NCI-H82 treated with DMSO at 0.1 percent for 48 hours (cell line): ENCODE measurements at regions not wholly inside any gene's neighbourhood (a gene's known extent, or its start where the extent isn't known, plus 50 kb on each side); places are given as distances from the start of the nearest gene placed in this dataset.

Experiments used
- DNase-seq: peaks from one replicate; lab custom pipeline; 2025; ENCODE audit not compliant: unreplicated experiment; lab: John Stamatoyannopoulos, UW

DNA sequence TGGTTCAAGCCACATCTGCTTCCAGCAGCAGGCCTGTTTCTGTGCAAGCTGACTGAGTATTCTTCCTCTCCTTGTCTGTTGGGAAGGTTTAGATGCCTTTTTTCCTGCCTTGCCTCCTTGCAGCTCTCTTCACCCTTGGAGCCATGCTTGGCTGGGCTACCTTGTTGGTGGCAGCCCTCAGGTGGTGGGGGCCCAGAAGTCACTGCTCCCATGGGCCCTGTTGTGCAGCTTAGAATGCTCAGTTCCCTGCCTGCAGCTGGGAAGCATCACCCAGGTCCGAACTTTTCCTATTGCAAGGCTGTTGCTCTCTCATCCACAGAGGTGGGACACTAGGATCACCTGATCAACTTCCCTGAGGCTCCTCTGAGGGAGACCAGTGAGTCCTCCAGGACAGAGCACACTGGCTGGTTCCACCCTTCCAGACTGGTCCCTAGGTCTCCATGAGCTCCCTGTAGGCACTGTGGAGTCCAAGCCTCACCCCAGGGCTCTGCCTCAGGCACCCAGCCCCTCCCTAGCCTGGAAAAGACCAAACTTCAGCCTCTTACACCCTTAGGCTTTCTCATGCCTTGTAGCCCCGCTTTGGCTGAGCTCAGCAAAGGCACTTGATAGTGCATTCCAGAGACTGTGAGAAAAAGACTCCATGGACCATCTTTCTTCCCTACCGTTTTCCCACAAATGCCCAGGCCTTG, 219.3 kb upstream of the SH3BP4 start:
- no peak for DNase-seq

- DNase-seq: no peak
Measured at GRCh38 chr2:234731236-234731635, 220.6 kb upstream of the SH3BP4 start.

- no peak for DNase-seq
Measured at GRCh38 chr2:234730066-234730640, 221.7 kb upstream of the SH3BP4 start.

DNA sequence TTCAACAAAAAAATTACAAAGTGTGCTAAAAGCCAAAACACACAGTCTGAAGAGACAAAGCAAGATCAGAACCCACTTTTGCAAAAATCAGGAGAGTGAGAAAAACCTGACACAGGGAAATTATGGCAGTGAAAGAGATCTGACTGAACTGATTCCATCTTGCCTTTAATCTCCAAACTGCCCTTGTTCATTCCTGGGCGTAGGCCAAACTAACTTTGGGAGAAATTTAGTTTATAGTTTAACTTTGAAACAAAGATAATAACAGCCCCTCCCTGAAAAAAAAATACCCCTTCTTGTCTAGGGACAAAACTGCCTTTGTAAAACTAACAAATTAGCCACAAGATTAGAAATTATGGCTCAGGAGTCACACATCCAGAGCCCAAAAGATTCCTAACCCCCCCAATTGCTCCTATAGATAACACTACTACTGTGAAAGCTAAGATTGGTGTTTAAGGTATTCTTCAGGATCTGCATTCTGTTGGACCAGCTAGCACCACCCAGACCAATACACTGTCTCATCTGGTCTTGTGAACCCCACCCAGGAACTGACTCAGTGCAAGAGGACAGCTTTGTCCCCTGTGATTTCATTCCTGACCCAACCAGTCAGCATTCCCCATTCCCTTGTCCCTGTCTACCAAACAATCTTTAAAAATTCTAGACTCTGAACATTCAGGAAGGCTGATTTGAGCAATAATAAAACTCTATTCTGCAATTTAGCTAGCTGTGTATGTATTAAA, 226.1 kb upstream of the SH3BP4 start:
- DNase-seq: no peak

DNA sequence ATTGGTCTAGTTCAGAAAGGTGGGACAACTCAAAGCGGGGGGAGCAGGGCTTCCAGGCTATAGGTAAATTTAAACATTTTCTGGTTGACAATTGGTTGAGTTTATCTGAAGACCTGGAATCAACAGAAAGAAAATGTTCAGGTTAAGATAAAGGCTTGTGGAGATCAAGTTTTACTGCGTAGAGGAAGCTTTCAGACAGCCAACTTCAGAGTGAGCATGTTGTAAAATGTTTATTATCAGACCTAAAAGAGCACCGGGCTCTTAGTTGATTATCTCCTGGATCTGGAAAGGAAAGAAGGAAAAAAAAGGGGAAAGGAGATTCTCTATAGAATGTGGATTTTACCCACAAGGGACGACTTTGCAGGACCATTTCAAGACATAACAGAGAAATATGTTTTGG, 227.0 kb upstream of the SH3BP4 start:
- DNase-seq: no peak

GRCh38 chr2:234723400-234723799, 226.5 kb upstream of the ARL4C start:
- no peak for DNase-seq

GRCh38 chr2:234722176-234722575, 225.3 kb upstream of the ARL4C start:
- no peak for DNase-seq

DNA sequence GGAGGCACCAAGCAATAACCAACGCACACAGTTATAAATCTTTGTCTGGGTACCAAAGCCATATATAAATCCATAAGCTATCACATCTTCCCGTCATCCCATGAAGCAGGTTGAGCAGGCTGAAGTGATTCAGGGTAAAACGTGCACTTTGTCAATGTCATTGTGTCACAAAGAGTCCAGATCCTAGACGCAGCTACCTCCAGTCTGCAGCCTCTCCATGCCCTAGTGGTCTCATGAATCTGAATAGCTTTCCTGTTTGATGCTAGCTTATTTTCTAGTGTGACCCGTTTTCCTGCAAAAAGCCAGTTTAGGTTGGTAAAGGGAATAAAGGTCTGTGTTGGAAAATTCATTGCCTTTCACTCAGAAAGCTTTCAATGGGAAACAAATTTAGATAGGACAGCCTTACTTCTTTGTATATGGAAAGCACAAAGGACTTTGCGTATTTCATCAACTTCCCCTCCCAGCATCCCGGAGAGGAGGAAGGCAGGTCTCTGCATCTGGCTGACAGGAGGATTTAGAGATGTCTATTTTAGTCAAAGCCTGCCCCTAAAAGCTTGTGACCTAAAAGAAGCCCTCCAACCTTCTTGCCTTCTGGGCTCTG, 222.3 kb upstream of the ARL4C start:
- no peak for DNase-seq

GRCh38 chr2:234716271-234716670, 219.4 kb upstream of the ARL4C start:
- DNase-seq: no peak

DNA sequence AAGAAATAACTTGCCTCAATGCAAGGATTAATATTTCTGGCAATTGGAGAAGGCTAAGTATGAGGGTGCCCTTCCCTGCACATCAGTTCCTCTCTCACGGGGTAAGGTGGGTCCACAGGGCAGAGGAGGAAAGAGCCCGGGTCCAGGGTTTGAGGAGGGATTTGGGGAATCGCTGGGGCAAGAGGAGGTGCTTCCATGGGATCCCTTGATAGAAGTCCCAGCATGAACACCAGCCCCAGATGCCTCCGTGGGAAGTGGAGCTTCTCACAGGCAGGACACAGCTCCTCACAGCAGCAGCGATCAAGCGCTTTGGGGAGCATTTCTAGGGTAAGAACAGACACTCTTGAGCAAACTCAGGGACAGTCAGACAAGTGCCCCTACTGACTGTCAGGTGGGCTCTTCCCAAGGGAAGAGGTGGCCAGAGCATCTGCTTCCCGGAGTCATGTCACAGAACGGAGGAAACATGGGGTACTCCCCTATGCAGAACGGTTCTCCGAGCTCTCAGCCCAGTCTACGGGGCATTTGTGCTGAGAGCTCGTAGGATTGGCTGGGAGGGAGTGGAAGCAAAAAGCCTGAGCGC, 218.9 kb upstream of the ARL4C start:
- no peak for DNase-seq

- no peak for DNase-seq
Measured at GRCh38 chr2:234714711-234715110, 217.8 kb upstream of the ARL4C start.

DNA sequence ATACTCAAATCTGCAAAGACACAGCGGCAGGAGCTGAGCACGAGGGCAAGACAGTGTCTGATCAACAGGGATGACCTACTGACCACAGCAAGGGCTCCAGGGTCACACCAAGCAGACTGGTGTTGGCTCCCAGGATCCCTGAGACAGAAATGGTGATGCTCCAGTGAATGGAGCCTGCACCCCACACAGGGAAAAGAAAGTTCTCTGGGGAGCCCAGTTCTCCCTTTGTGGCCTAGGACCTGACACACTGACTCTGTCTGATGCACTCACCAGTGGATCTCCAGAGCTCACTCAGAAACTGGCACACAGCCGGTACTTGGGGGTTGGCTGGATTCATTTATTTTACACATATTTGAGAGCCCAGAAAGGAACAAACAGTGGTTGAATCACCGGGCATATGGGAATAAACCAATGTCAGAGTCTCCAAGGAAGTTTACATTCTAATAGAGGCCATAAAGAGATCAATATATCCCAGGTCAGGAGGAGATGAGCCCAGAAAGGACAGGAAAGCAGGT, 215.6 kb upstream of the ARL4C start:
- no peak for DNase-seq

GRCh38 chr2:234711308-234711707, 214.4 kb upstream of the ARL4C start:
- DNase-seq: no peak

DNA sequence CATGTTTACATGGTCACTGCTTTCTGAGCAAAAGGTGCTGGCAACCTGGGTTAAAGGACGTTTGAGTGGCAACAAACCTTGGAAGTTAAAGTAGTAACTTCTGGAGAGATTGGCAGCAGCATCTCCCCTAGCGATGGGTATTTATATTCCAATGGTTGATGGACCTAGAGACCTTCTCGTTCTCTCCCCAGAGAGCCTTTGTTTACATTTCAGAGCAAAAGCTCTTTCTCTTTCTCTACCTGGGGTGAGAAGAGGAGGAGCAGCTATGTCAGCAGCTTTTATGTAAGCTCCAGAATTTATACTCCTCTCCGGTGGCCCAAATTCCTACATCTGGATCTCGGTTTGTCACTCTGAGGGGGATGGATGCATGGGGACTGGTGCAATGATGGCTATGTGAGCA, 213.7 kb upstream of the ARL4C start:
- no peak for DNase-seq

DNA sequence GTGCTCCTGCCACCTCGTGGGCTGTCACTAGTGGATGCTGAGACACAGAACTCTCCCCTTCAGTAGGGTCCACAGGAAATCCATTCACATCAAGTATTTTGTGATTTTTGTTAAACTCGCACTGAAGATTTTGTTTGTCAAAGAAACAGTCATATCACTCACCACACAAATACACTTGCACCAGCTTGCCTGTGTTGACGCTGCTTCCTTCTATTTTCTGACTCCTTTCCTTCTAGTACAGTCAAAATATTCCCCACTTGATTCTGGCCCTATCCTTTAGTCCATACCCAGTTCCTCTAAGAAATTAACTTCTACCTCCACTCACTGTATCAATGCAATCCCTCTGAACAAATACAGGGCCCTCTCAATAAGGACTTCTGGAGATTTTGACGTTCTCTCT, 213.2 kb upstream of the ARL4C start:
- DNase-seq: no peak

DNA sequence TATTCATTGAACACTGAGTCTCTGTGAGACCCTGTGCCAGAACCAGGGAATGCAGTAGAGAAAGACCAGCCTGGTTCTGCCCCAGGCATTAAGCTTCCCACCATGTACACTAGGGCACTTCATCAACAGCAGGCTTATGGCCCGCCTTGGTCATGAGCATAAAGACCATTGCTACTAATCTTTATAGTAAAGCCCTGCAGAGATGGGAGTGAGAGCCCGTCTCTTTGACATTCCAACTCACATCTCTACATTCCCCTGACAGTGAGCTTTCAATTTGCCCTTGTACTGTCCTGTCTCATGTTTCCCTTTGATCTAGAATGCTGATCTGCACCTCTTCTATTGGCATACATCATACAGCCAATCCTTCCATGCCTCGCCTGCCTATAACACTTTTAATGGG, 211.8 kb upstream of the ARL4C start:
- DNase-seq: no peak

DNA sequence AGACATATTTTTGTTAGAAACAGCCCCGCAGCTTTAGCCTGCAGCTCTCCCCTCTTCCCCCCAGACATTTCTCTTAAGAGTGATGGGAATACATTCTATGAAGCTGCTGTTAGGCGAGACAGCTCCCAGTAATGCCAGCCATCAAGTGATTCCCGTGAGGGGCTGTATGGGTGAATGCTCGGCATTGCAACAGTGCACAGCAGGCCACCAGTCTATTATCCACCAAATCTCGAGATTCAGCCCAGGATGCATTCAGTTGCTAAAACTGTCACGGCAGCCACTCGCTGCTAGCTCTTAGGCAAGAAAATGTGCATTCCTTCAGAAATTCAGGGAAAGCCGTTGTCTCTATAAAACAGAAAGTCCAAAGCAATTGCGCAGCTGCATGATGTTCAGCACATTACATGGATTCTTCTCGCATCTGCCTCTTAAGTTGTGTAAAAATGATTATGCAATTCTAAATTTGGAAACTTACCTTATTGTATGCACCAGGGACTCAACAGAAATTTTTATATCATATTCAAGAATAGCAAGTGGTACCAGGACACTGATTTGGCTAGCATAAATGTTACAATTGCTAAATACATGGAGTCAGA, 211.3 kb upstream of the ARL4C start:
- no peak for DNase-seq

DNA sequence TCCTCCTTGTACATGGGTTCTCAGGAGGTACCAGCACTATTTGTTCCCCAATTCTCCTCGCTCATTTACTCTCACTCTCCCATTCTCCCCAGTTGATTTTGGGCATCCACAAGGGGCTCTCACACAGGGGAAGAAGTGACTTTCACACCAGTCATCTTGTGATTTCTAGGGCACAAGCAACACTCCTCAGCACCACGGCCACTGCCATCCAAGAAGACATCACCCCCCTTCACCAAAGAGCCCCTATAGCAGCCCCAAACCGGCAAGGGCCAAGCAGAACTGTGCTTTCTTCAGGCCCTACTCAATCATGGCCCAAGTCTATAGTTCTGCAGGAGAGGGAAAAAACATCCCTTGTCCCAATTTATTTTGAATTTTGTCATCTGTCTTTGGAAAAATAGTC, 209.2 kb upstream of the ARL4C start:
- DNase-seq: no peak

- no peak for DNase-seq
Measured at GRCh38 chr2:234705108-234705507, 208.2 kb upstream of the ARL4C start.

- no peak for DNase-seq
Measured at GRCh38 chr2:234703258-234703657, 206.4 kb upstream of the ARL4C start.

DNA sequence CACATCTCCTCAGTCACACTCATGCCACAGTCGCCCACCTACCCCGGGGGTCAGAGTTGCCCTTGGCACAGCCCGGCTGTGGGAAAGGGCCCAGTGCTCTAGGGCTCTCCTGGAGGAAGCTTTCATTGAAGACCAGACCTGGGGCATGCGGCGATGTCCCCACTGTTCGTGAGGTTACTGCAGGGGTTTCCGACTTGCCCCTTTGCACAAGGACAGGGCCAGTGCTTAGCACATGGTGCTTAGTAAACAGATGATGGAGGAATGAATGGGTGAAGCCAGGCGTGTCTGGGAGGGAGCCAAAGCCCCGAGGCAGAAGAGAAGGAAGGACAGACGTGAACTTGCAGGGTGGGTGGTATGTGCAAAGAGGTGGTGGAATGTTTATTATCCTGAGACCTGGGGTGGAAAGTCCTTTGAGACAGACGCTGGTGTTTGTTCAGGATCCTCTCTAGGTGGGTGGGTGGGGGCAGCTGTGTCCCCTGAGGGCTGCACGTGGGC, 205.9 kb upstream of the ARL4C start:
- no peak for DNase-seq
